ENCODE measurements at regions not wholly inside any gene's neighbourhood (a gene's known extent, or its start where the extent isn't known, plus 50 kb on each side); places are given as distances from the start of the nearest gene placed in this dataset.

DNA sequence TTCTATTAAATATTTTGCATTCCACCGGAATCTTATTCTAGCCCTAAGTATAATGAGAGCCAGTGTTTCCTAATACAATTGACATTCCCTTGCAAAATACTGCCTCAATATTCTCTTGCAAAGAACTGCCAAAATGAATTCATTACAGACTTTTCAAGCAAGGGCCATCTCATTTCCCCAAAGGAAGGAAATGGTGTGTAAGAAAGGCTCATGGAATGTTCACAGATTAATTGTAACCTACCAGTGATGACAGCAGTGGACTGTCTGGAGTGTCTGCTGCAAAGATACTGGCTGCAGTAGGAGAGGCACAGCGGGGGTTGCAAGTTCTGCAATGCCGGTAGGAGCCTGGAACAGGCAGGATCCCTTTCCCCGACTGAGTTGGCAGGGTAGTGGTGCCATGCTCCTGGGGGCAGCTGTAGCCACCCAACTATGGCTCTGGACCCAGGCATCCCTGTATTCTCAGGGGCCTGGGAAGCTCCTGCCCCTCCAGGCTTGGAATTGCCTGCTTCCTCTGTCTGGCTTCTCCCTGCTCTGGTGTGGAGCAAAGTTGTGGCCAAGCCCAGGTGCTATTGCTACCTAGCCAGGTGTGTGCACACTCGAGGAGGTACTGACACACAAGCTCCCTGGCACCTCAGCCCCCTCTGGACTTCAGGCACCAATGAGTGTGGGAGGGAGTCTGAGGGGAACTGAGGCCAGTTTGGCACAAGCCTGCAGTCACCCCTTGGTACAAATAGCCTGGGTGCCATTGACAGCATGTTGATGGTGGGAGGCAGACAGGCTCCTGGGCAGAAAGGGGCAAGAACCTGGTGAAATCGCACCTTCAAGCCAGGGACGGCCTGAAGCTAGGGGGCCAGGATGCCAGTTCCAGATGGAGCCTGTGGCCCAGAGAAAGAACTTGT, 1371.0 kb downstream of the KCNT2 start:
- POLR2A ChIA-PET = no interaction called here
- ATAC-seq = no peak

DNA sequence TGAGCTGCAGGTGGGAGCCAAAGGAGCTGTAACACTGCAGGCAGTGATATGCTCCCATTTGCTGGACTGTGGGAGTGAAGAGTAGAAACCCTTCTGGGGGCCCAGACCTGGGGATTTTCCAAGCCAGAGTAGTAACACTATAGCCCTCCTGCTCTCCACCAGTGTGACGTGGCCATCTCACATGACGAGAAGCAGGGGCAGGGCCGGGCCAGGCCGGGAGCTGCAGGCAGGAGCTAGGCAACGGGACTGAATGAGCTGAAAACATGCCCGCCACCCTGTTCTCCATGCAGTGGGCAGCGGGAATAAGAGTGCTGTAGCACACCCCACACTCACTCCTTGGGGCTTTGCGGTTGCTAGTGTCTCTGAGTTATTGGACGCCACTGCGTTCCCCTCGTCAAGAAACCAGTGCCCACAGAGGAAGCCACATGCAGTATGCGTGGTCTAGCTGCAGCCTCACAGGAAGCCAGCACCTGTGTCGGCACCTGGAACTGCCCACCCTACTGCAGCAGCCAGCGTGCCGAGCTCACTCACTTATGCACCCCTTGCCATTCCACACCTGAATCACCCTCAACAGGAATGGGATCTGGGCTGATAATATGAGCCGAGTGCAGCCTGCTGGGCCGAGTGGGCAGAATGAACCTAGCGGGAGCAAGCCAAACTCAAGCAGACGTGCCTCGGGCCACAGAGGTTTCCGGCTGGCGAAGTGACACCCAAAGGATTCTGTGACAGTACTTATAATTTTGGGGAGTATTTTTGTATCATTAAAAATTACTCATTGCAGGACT, 1389.6 kb downstream of the KCNT2 start:
- Histone ChIP-seq H3K9me3 (no peaks in the 10 kb centered on the region; the same call in 2 of the 3 replicates), H3K27ac (no peak overlapping the region), H3K4me3 (no peak overlapping the region), H3K4me2 (no peak overlapping the region), H3K4me1 (no peaks in the 10 kb centered on the region)
- no peak for ATAC-seq
- ChIA-PET CTCF (no interaction called here), POLR2A (no interaction called here)
- WGBS (ENCODE audit: missing lambda C conversion rate) = 74% methylated on average over 19 of the region's 22 CpGs
- FAIRE-seq = no peak
- TF ChIP-seq HOXB5 (CRISPR knock-in tag; IDR thresholded peaks at IDR 0.05) (no peak), CHD4 (IDR thresholded peaks at IDR 0.05; ENCODE audit: borderline replicate concordance) (no peak), PHF8 (IDR thresholded peaks at IDR 0.05; ENCODE audit: borderline replicate concordance, low read depth) (no peak), CEBPB (IDR thresholded peaks at IDR 0.05) (no peak), FOXS1 (CRISPR knock-in tag; IDR thresholded peaks at IDR 0.05) (no peak), HDAC2 (IDR thresholded peaks at IDR 0.05) (no peak), ZNF302 (CRISPR knock-in tag; IDR thresholded peaks at IDR 0.05) (no peak), TP53 (CRISPR knock-in tag; IDR thresholded peaks at IDR 0.05) (no peak)
- no peak for DNase-seq (ENCODE audit: low read depth in 1 of 2, low spot score in 1 of 2)

More for the DNA sequence above, 1371.0 kb downstream of the KCNT2 start:
- Histone ChIP-seq H3K4me2 (no peak overlapping the region), H3K27ac (no peak overlapping the region), H3K4me1 (no peaks in the 10 kb centered on the region), H3K9me3 (no peaks in the 10 kb centered on the region), H3K4me3 (no peak overlapping the region)
- CTCF ChIA-PET = no interaction called here
- DNase-seq (ENCODE audit: low read depth in 1 of 2, low spot score in 1 of 2) = no peak
- no peak for FAIRE-seq
- TF ChIP-seq TFCP2L1 (CRISPR knock-in tag; IDR thresholded peaks at IDR 0.05) = no peak
- no peak for TF ChIP-seq HOXB5 (CRISPR knock-in tag; IDR thresholded peaks at IDR 0.05)
- TF ChIP-seq JUNB (IDR thresholded peaks at IDR 0.05) = no peak
- no peak for TF ChIP-seq PHF8 (IDR thresholded peaks at IDR 0.05; ENCODE audit: borderline replicate concordance, low read depth)
- TF ChIP-seq HDAC2 (IDR thresholded peaks at IDR 0.05) = no peak
- TF ChIP-seq FOSB (CRISPR knock-in tag; IDR thresholded peaks at IDR 0.05) = no peak
- TF ChIP-seq CBX8 (IDR thresholded peaks at IDR 0.05) = no peak
- no peak for TF ChIP-seq RAD21 (conservative IDR thresholded peaks at IDR 0.05 in 1 of 2, IDR thresholded peaks at IDR 0.05 in 1 of 2)
- no peak for TF ChIP-seq RCOR1 (IDR thresholded peaks at IDR 0.05; ENCODE audit: low read depth, low read length)
- TF ChIP-seq HEYL (CRISPR knock-in tag; IDR thresholded peaks at IDR 0.05) = no peak
- TF ChIP-seq CHD4 (IDR thresholded peaks at IDR 0.05; ENCODE audit: borderline replicate concordance) = no peak
- no peak for TF ChIP-seq CBX2 (IDR thresholded peaks at IDR 0.05; ENCODE audit: borderline replicate concordance, low read depth)
- TF ChIP-seq EHMT2 (IDR thresholded peaks at IDR 0.05; ENCODE audit: low read depth) = no peak
- TF ChIP-seq, protein P1, sequence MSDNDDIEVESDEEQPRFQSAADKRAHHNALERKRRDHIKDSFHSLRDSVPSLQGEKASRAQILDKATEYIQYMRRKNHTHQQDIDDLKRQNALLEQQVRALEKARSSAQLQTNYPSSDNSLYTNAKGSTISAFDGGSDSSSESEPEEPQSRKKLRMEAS (IDR thresholded peaks at IDR 0.05) = no peak
- TF ChIP-seq, protein P2, sequence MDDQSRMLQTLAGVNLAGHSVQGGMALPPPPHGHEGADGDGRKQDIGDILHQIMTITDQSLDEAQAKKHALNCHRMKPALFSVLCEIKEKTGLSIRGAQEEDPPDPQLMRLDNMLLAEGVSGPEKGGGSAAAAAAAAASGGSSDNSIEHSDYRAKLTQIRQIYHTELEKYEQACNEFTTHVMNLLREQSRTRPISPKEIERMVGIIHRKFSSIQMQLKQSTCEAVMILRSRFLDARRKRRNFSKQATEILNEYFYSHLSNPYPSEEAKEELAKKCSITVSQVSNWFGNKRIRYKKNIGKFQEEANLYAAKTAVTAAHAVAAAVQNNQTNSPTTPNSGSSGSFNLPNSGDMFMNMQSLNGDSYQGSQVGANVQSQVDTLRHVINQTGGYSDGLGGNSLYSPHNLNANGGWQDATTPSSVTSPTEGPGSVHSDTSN (IDR thresholded peaks at IDR 0.05) = no peak
- WGBS (ENCODE audit: missing lambda C conversion rate) = 30% methylated on average over 6 of the region's 7 CpGs

DNA sequence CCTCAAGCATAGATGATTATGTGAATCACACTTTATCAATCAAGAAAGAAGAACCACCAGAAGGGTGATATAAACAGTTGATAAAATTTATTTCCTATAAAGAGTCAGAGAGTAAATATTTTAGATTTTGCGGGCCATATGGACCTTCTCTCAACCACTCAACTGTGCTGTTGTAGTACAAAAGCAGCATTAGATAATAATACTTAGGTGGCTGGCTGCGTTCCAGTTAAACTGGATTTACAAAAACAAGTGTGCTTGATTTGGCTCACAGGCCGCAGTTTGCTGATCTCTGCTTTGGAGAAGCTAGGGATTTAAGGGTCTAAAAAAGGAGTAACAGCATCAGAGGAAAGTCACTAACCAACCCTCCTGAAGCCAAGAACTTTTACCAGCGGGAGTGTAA, 1406.0 kb downstream of the KCNT2 start:
- ChIA-PET POLR2A (no interaction called here), CTCF (no interaction called here)
- H3K4me2 ChIP-seq = no peak overlapping the region
- no peak for DNase-seq (ENCODE audit: low read depth in 1 of 2, low spot score in 1 of 2)
- H3K4me3 ChIP-seq = no peak overlapping the region
- TF ChIP-seq HOXA7 (CRISPR knock-in tag; IDR thresholded peaks at IDR 0.05) = no peak
- TF ChIP-seq, protein P3, sequence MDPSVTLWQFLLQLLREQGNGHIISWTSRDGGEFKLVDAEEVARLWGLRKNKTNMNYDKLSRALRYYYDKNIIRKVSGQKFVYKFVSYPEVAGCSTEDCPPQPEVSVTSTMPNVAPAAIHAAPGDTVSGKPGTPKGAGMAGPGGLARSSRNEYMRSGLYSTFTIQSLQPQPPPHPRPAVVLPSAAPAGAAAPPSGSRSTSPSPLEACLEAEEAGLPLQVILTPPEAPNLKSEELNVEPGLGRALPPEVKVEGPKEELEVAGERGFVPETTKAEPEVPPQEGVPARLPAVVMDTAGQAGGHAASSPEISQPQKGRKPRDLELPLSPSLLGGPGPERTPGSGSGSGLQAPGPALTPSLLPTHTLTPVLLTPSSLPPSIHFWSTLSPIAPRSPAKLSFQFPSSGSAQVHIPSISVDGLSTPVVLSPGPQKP (IDR thresholded peaks at IDR 0.05; ENCODE audit: low read depth, low read length) = no peak
- TF ChIP-seq RCOR1 (IDR thresholded peaks at IDR 0.05; ENCODE audit: low read depth, low read length) = no peak
- no peak for TF ChIP-seq POLR2AphosphoS2 (conservative IDR thresholded peaks at IDR 0.05; ENCODE audit: low read length)
- no peak for TF ChIP-seq MAZ (IDR thresholded peaks at IDR 0.05; ENCODE audit: borderline replicate concordance, low read depth, low read length)
- TF ChIP-seq ZC3H11A (IDR thresholded peaks at IDR 0.05) = no peak
- no peak for TF ChIP-seq ZFP36 (IDR thresholded peaks at IDR 0.05; ENCODE audit: borderline replicate concordance, partially characterized antibody)
- TF ChIP-seq RFX5 (IDR thresholded peaks at IDR 0.05) = no peak
- no peak overlapping the region for H3K27ac ChIP-seq
- no peak for ATAC-seq
- no peak for FAIRE-seq
- H3K9me3 ChIP-seq = no peaks in the 10 kb centered on the region
- WGBS (ENCODE audit: missing lambda C conversion rate) = 53% methylated on average over 4 of the region's 4 CpGs
- H3K4me1 ChIP-seq = no peaks in the 10 kb centered on the region

Data from A549 (cell line).